NAMALWA (cell line): ENCODE measurements at regions not wholly inside any gene's neighbourhood (a gene's known extent, or its start where the extent isn't known, plus 50 kb on each side); places are given as distances from the start of the nearest gene placed in this dataset.
"Not testable (repeated sequence)": the region's sequence is repeated elsewhere in the genome, so short reads cannot be mapped to it uniquely, and the experiment has no call there.

Experiments used
- DNase-seq: peaks from one replicate; pipeline ENCODE4 v3.0.0-alpha.2; 2015; ENCODE audit warnings: low spot score

GRCh38 chr1:55765505-55765904, 550.3 kb upstream of the USP24 start:
- not testable (repeated sequence) for DNase-seq

- DNase-seq = no peak
These were observed 536.6 kb upstream of the USP24 start for GRCh38 chr1:55751776-55752175.

GRCh38 chr1:55750628-55750995, 535.4 kb upstream of the USP24 start:
- DNase-seq = no peak

GRCh38 chr1:55749975-55750627, 534.9 kb upstream of the USP24 start:
- DNase-seq = no peak

- no peak for DNase-seq
These were observed 532.3 kb upstream of the USP24 start for GRCh38 chr1:55747408-55747841.

- DNase-seq = no peak
These were observed 531.5 kb upstream of the USP24 start for GRCh38 chr1:55746710-55747109.

- no peak for DNase-seq
These were observed 526.4 kb upstream of the USP24 start for GRCh38 chr1:55741516-55741915.

GRCh38 chr1:55735106-55735505, 519.9 kb upstream of the USP24 start:
- no peak for DNase-seq

GRCh38 chr1:55726994-55727393, 511.8 kb upstream of the USP24 start:
- no peak for DNase-seq

GRCh38 chr1:55725378-55725777, 510.2 kb upstream of the USP24 start:
- no peak for DNase-seq

- DNase-seq = no peak
These were observed 509.6 kb upstream of the USP24 start for GRCh38 chr1:55724551-55725325.

GRCh38 chr1:55723001-55723400, 507.8 kb upstream of the USP24 start:
- DNase-seq = no peak

- no peak for DNase-seq
These were observed 505.1 kb upstream of the USP24 start for GRCh38 chr1:55720261-55720660.

GRCh38 chr1:55718758-55719671, 503.9 kb upstream of the USP24 start:
- no peak for DNase-seq

GRCh38 chr1:55717111-55717510, 501.9 kb upstream of the USP24 start:
- no peak for DNase-seq

- DNase-seq = no peak
These were observed 501.4 kb upstream of the USP24 start for GRCh38 chr1:55716610-55717009.

- DNase-seq = no peak
These were observed 501.0 kb upstream of the USP24 start for GRCh38 chr1:55716151-55716550.

- DNase-seq = no peak
These were observed 499.1 kb upstream of the USP24 start for GRCh38 chr1:55714230-55714629.

GRCh38 chr1:55713516-55713915, 498.4 kb upstream of the USP24 start:
- no peak for DNase-seq

GRCh38 chr1:55712148-55712547, 497.0 kb upstream of the USP24 start:
- no peak for DNase-seq

- no peak for DNase-seq
These were observed 493.6 kb upstream of the USP24 start for GRCh38 chr1:55708781-55709180.

- no peak for DNase-seq
These were observed 492.7 kb upstream of the USP24 start for GRCh38 chr1:55707846-55708245.

GRCh38 chr1:55707196-55707595, 492.0 kb upstream of the USP24 start:
- DNase-seq = no peak
